ENCODE measurements at regions not wholly inside any gene's neighbourhood (a gene's known extent, or its start where the extent isn't known, plus 50 kb on each side); places are given as distances from the start of the nearest gene placed in this dataset.
"Not testable (repeated sequence)": the region's sequence is repeated elsewhere in the genome, so short reads cannot be mapped to it uniquely, and the experiment has no call there.

DNA sequence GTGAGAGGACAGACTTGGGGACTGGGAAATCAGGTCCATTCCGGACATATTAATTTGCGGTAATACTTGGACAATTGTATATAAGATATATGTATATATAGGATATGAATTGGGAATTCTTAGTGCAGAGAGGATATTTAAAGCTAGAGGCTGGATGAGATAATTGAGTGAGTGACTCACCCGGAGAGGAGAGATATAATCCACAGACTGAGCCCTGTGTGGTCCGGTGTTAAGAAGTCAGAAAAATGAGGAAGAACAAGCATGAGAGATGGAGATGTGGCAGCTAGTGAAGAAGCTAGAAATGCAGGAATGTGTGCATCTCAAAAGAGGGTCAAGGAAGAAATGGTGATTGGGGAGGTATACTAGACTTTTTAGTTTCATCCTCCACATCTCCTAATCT lies 336.2 kb downstream of the SLC7A11 start:
- DNase-seq = no peak
- H3K27me3 ChIP-seq = no peaks in the 10 kb centered on the region
- intact Hi-C loops (cut with DNase I) = no loop called here
- H3K36me3 ChIP-seq (replicated peaks in 1 of 2; ENCODE audit: insufficient read depth in 1 of 2, low read depth in 2 of 2) = no peaks in the 10 kb centered on the region
- WGBS, 2 donors = 78 to 89% methylated on average over 4 of the region's 4 CpGs
- H3K27ac ChIP-seq = no peak overlapping the region
- no peaks in the 10 kb centered on the region for H3K9me3 ChIP-seq
- ATAC-seq = no peak
- TF ChIP-seq POLR2A (IDR thresholded peaks at IDR 0.05) = no peak
- TF ChIP-seq, protein P1, sequence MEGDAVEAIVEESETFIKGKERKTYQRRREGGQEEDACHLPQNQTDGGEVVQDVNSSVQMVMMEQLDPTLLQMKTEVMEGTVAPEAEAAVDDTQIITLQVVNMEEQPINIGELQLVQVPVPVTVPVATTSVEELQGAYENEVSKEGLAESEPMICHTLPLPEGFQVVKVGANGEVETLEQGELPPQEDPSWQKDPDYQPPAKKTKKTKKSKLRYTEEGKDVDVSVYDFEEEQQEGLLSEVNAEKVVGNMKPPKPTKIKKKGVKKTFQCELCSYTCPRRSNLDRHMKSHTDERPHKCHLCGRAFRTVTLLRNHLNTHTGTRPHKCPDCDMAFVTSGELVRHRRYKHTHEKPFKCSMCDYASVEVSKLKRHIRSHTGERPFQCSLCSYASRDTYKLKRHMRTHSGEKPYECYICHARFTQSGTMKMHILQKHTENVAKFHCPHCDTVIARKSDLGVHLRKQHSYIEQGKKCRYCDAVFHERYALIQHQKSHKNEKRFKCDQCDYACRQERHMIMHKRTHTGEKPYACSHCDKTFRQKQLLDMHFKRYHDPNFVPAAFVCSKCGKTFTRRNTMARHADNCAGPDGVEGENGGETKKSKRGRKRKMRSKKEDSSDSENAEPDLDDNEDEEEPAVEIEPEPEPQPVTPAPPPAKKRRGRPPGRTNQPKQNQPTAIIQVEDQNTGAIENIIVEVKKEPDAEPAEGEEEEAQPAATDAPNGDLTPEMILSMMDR (IDR thresholded peaks at IDR 0.05) = no peak
- no peaks in the 10 kb centered on the region for H3K4me1 ChIP-seq
- H3K4me3 ChIP-seq = no peak overlapping the region

DNA sequence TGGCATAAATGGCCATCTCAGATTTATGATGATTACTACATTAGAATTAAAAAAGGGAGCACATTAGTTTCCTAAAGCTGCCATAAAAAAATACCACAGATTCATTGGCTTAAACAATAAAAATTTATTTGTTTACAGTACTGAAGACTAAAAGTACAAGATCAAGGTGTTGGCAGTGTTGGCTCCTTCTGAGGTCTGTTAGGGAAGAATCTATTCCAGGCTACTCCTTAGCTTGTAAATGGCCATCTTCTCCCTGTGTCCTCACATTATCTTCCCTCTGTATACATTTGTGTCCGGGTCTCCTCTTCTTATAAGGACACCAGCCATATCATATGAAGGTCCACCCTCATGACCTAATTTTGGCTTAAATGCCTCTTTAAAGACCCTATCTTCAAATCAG lies 341.0 kb downstream of the SLC7A11 start:
- H3K36me3 ChIP-seq (replicated peaks in 1 of 2; ENCODE audit: insufficient read depth in 1 of 2, low read depth in 2 of 2) = no peaks in the 10 kb centered on the region
- DNase-seq (no peak), ATAC-seq (no peak)
- H3K4me3 ChIP-seq = no peak overlapping the region
- H3K4me1 ChIP-seq = no peaks in the 10 kb centered on the region
- H3K27me3 ChIP-seq = no peaks in the 10 kb centered on the region
- H3K27ac ChIP-seq = no peak overlapping the region
- TF ChIP-seq, protein P1 (IDR thresholded peaks at IDR 0.05) = no peak
- TF ChIP-seq POLR2A (IDR thresholded peaks at IDR 0.05) = no peak
- 75 to 82% methylated on average over 1 of the region's 1 CpG for WGBS, 2 donors
- intact Hi-C loops (cut with DNase I) = no loop called here
- no peaks in the 10 kb centered on the region for H3K9me3 ChIP-seq

DNA sequence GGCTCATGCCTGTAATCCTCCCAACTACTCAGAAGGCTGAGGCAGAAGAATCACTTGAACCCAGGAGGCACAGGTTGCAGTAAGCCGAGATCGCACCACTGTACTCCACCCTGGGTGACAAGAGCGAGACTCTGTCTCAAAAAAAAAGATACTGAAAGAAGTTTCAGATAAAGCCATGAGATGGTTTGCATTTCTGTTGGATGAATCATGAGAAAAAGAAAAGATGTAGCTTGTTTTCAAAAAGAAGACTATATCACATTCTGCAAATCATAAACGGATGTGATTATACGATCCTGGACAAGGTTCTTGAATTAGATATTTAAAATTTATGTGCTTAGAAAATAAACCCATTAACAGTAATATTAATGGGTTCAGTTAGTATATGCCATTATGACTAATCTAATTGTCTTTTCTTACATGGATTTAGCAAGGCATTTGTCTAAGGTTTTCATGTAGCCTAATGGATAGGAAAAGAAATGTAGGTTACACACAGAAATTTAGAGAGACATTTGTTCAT lies 345.9 kb downstream of the SLC7A11 start:
- Histone ChIP-seq H3K27ac (no peak overlapping the region), H3K36me3 (replicated peaks in 1 of 2; ENCODE audit: insufficient read depth in 1 of 2, low read depth in 2 of 2) (no peaks in the 10 kb centered on the region), H3K4me3 (no peak overlapping the region), H3K9me3 (no peaks in the 10 kb centered on the region), H3K27me3 (no peaks in the 10 kb centered on the region), H3K4me1 (no peaks in the 10 kb centered on the region)
- intact Hi-C loops (cut with DNase I) = no loop called here
- no peak for ATAC-seq
- 70 to 75% methylated on average over 5 of the region's 5 CpGs for WGBS, 2 donors
- DNase-seq = no peak
- TF ChIP-seq, protein P1 (IDR thresholded peaks at IDR 0.05) = no peak
- TF ChIP-seq POLR2A (IDR thresholded peaks at IDR 0.05) = no peak

DNA sequence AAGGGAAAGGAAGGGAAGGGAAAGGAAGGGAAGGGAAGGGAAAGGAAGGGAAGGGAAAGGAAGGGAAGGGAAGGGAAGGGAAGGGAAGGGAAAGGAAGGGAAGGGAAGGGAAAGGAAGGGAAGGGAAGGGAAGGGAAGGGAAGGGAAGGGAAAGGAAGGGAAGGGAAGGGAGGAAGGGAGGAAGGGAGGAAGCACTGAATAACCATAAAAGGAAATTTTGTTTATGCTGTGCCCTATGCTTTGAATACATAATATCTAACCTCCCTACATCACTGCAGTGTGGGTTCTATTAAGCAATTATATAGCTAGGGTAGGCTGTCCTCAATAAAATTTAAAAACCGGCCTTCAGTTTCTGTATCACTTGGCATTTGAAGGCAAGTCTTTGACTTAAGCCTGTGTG lies 346.6 kb downstream of the SLC7A11 start:
- intact Hi-C loops (cut with DNase I) = not testable (repeated sequence)
- WGBS, 2 donors = 85 to 88% methylated on average over 1 of the region's 1 CpG

DNA sequence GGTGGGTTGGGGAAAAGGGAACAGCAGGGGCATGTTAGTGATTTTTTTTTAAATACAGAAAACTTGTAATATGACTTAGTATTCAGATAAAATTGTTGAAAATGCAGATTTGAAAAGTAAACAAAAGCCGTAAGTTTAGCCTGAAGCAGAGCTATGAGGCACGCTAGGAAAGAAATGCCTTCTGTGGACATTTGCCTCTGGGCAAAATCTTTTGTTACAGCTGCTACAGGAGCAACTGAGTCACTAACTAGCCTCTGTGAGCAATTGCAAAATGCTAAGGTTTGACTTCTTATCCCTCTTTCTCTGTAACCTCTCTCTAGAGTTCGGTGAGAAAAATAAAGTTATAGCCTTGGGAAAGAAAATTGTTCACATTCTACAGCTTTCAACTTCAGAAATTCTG lies 350.0 kb downstream of the SLC7A11 start:
- no peak for TF ChIP-seq POLR2A (IDR thresholded peaks at IDR 0.05)
- TF ChIP-seq, protein P1 (IDR thresholded peaks at IDR 0.05) = no peak
- 43 to 50% methylated on average over 3 of the region's 3 CpGs for WGBS, 2 donors
- no peaks in the 10 kb centered on the region for H3K4me1 ChIP-seq
- H3K4me3 ChIP-seq = no peak overlapping the region
- no peak for ATAC-seq
- no peaks in the 10 kb centered on the region for H3K9me3 ChIP-seq
- DNase-seq = no peak
- no peaks in the 10 kb centered on the region for H3K27me3 ChIP-seq
- intact Hi-C loops (cut with DNase I) = no loop called here
- no peak overlapping the region for H3K27ac ChIP-seq
- H3K36me3 ChIP-seq (replicated peaks in 1 of 2; ENCODE audit: insufficient read depth in 1 of 2, low read depth in 2 of 2) = no peaks in the 10 kb centered on the region

More for the DNA sequence above, 346.6 kb downstream of the SLC7A11 start:
- DNase-seq; H3K4me1 ChIP-seq; H3K36me3 ChIP-seq (replicated peaks in 1 of 2; ENCODE audit: insufficient read depth in 1 of 2, low read depth in 2 of 2); H3K27me3 ChIP-seq; ATAC-seq; H3K27ac ChIP-seq; H3K9me3 ChIP-seq; H3K4me3 ChIP-seq: not testable (repeated sequence)

All from body of pancreas (tissue), 4 donors.